Mononuclear cell (primary cell): ENCODE measurements at regions not wholly inside any gene's neighbourhood (a gene's known extent, or its start where the extent isn't known, plus 50 kb on each side); places are given as distances from the start of the nearest gene placed in this dataset.

Experiments used
- H3K27me3 ChIP-seq: 2 replicates; pipeline ENCODE4 v1.6.0; 2011; ENCODE audit warnings: low read length, control low read depth; ENCODE audit not compliant: insufficient read depth
- H3K4me1 ChIP-seq: 2 replicates; pipeline ENCODE4 v1.5.1; 2011; ENCODE audit warnings: mild to moderate bottlenecking, low read length, control low read depth; ENCODE audit not compliant: insufficient read depth
- H3K4me3 ChIP-seq: 2 replicates; pipeline ENCODE4 v1.5.1; 2011; ENCODE audit warnings: mild to moderate bottlenecking, low read length, moderate library complexity
- H3K9me3 ChIP-seq: 2 replicates; pipeline ENCODE4 v1.5.1; 2011; ENCODE audit warnings: low read depth, mild to moderate bottlenecking, control low read depth, low read length

DNA sequence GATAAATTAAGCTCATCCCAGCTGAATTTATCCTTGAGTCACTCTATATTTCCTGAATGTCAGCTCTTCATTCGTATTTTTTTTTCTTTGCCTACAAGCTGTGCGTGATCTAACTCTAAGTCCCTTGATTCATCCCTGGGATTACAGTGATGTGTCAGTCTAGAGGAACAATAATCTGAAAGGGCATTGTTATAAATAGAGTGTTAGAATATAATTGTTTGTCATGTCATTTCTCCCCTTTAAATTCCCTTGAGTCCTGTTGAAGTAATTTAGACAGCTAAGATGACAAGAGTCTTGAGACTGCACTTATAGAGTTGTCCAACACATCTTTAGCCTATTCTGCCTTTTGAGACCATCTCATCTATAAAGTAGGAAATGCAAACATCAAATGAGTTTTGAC, 621.8 kb downstream of the ZIC1 start:
- no peaks in the 10 kb centered on the region for H3K9me3 ChIP-seq
- H3K4me1 ChIP-seq, result no peaks in the 10 kb centered on the region
- no peaks in the 10 kb centered on the region for H3K27me3 ChIP-seq
- no peak overlapping the region for H3K4me3 ChIP-seq

GRCh38 chr3:148034353-148034752, 625.2 kb downstream of the ZIC1 start:
- no peaks in the 10 kb centered on the region for H3K9me3 ChIP-seq
- H3K27me3 ChIP-seq, result no peaks in the 10 kb centered on the region
- no peak overlapping the region for H3K4me3 ChIP-seq
- no peaks in the 10 kb centered on the region for H3K4me1 ChIP-seq

GRCh38 chr3:148036331-148036876, 627.2 kb downstream of the ZIC1 start:
- H3K4me3 ChIP-seq, result no peak overlapping the region
- no peaks in the 10 kb centered on the region for H3K4me1 ChIP-seq
- no peaks in the 10 kb centered on the region for H3K9me3 ChIP-seq
- H3K27me3 ChIP-seq, result no peaks in the 10 kb centered on the region

GRCh38 chr3:148042663-148043445, 633.7 kb downstream of the ZIC1 start:
- H3K27me3 ChIP-seq, result no peaks in the 10 kb centered on the region
- H3K9me3 ChIP-seq, result no peaks in the 10 kb centered on the region
- H3K4me3 ChIP-seq, result no peak overlapping the region
- no peaks in the 10 kb centered on the region for H3K4me1 ChIP-seq

- H3K27me3 ChIP-seq, result no peaks in the 10 kb centered on the region
- no peaks in the 10 kb centered on the region for H3K4me1 ChIP-seq
- H3K9me3 ChIP-seq, result no peaks in the 10 kb centered on the region
- H3K4me3 ChIP-seq, result no peak overlapping the region
Observed at GRCh38 chr3:148044151-148044550, 635.0 kb downstream of the ZIC1 start.

- H3K9me3 ChIP-seq, result no peaks in the 10 kb centered on the region
- H3K27me3 ChIP-seq, result no peaks in the 10 kb centered on the region
- H3K4me1 ChIP-seq, result no peaks in the 10 kb centered on the region
- H3K4me3 ChIP-seq, result no peak overlapping the region
Observed at GRCh38 chr3:148054999-148055398, 642.7 kb upstream of the AGTR1 start.

DNA sequence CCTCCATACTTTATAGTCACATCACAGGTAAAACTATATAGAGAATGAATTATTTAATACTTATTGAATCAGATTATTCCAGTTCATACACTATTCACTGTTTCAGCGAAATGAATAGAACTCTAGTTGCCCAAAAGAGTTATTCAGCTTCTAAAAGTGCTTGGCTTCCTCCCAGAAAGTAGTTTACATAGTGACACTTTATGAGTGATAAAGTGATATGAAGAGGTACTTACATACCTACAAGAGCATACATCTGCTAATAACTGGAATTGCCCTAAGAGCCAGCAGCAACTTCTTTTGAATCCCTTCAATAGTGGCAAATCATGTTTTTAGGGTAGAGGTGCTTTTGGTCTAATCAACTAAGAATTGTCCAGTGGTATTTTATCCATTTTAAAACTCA, 635.1 kb upstream of the AGTR1 start:
- no peak overlapping the region for H3K4me3 ChIP-seq
- H3K27me3 ChIP-seq, result no peaks in the 10 kb centered on the region
- H3K4me1 ChIP-seq, result no peaks in the 10 kb centered on the region

DNA sequence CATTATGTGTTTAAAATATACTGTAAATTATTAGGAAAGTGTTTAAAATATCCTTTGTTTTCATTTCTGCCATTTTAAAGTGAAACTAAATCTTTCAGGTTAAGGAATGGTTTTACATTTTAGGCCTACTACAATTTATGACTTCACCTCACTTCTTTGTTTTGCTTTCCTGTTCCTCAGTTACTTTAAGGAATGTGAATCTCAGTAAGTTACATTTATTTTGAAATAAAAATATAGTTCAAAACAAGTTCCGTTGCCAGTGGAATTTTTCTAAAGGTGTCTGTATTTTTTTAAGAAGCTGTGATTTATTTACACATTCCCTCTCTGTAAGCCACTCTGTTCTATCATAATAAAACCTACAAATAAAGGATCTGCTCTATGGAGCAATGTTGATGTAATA, 630.9 kb upstream of the AGTR1 start:
- H3K27me3 ChIP-seq, result no peaks in the 10 kb centered on the region
- H3K4me3 ChIP-seq, result no peak overlapping the region
- H3K4me1 ChIP-seq, result no peaks in the 10 kb centered on the region
- peaks cover 4% of the 10 kb centered on the region for H3K9me3 ChIP-seq

More for the DNA sequence above, 635.1 kb upstream of the AGTR1 start:
- peaks cover 4% of the 10 kb centered on the region for H3K9me3 ChIP-seq

DNA sequence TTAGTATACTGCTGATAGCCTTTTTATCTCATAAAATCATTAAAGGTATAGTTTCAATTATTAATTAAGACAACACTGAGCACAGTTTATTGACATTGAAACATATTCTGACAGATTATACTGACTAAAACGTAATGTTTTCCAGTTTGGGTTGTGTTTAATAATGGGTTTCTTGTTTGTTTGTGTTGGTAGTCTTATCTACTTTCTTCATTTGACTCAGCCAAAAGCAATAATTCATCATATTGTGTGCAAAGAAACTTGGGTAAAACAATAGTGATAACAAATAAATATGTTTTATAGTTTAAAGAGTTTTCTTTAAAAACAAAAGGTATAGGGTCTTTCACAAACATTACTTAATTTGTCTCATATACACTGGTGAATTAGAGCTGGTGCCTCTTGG, 629.2 kb upstream of the AGTR1 start:
- Histone ChIP-seq H3K4me1 (no peaks in the 10 kb centered on the region), H3K4me3 (no peak overlapping the region), H3K9me3 (no peaks in the 10 kb centered on the region)

DNA sequence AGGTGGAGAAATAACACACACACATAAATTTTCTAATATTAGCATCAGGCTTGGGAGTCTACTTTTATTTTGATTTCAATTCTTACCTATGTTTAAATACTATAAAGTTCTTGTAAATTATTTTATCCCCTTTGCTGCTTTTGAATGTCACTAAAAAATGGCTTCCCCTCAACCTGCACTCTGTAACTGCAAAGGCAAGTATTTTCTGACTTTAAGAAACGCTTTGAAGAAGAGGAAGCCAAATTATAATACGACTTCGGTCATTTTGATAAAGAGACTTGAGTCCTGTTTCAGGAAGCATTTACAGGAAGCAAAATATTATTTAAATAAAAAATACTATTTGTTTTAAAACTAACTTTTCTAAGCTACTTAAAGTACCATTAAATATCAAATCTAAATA, 627.7 kb upstream of the AGTR1 start:
- H3K4me1 ChIP-seq, result no peaks in the 10 kb centered on the region
- no peak overlapping the region for H3K4me3 ChIP-seq
- no peaks in the 10 kb centered on the region for H3K27me3 ChIP-seq
- no peaks in the 10 kb centered on the region for H3K9me3 ChIP-seq

More for the DNA sequence above, 629.2 kb upstream of the AGTR1 start:
- H3K27me3 ChIP-seq, result no peaks in the 10 kb centered on the region

DNA sequence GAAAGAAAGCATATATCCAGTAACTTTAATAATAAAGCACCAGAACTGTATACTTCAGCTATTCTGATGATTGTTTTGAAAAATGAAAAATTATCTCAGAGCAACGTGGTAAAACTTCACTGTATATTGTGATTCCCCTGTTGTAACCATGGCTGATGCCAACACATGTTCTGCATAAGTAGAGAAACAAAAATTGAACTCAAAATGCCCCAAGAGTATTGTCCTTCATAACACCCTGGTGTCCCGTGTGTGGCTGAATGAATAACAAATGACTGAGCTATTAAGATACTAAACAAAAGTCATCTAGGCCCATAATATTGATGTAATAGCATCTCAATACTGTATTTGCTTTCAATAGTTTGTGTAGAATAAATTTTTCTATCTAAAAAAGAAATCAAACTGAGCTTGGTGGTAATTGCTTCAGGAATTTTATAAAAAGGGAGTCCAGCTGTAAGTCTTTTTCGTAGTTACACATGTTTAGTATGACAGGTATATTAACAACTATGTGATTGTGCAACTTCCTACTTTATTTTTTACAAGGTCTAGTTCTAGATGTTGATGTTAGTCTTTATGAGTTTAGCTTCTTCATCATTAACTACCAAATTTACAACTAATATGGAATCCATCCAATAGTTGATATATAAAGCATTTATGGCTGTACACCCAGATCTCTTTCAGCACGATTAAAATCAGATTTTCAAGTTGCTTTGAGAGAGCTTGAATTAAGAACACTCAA, 623.8 kb upstream of the AGTR1 start:
- H3K4me3 ChIP-seq, result no peak overlapping the region
- H3K27me3 ChIP-seq, result no peaks in the 10 kb centered on the region
- no peaks in the 10 kb centered on the region for H3K4me1 ChIP-seq
- no peaks in the 10 kb centered on the region for H3K9me3 ChIP-seq

GRCh38 chr3:148074946-148075345, 622.8 kb upstream of the AGTR1 start:
- Histone ChIP-seq H3K9me3 (no peaks in the 10 kb centered on the region), H3K4me3 (no peak overlapping the region), H3K27me3 (no peaks in the 10 kb centered on the region), H3K4me1 (no peaks in the 10 kb centered on the region)

GRCh38 chr3:148075771-148076716, 621.7 kb upstream of the AGTR1 start:
- H3K9me3 ChIP-seq, result no peaks in the 10 kb centered on the region
- H3K27me3 ChIP-seq, result no peaks in the 10 kb centered on the region
- no peaks in the 10 kb centered on the region for H3K4me1 ChIP-seq
- no peak overlapping the region for H3K4me3 ChIP-seq

GRCh38 chr3:148077318-148077923, 620.3 kb upstream of the AGTR1 start:
- Histone ChIP-seq H3K4me3 (no peak overlapping the region), H3K4me1 (no peaks in the 10 kb centered on the region), H3K9me3 (no peaks in the 10 kb centered on the region), H3K27me3 (no peaks in the 10 kb centered on the region)
